IMR-90 (cell line): ENCODE measurements at regions not wholly inside any gene's neighbourhood (a gene's known extent, or its start where the extent isn't known, plus 50 kb on each side); places are given as distances from the start of the nearest gene placed in this dataset.

Source experiments
- CEBPB ChIP-seq: IDR thresholded peaks from 2 replicates; pipeline ENCODE4 v1.6.1; 2012; ENCODE audit warnings: low read depth, low read length, improper control_type of control experiment
- CHD1 ChIP-seq: IDR thresholded peaks from 2 replicates; pipeline ENCODE4 v1.6.1; 2012; ENCODE audit warnings: low read depth, low read length, improper control_type of control experiment
- FOS ChIP-seq: fragments of 150-350 bp; IDR thresholded peaks from 2 replicates; pipeline ENCODE4 v1.6.1; 2016; ENCODE audit warnings: low read depth, low read length
- POLR2A ChIP-seq: IDR thresholded peaks from 2 replicates; pipeline ENCODE4 v1.6.1; 2012; ENCODE audit warnings: mild to moderate bottlenecking, low read depth, low read length
- RAD21 ChIP-seq: IDR thresholded peaks from 2 replicates; pipeline ENCODE4 v1.6.1; 2012; ENCODE audit warnings: low read length, improper control_type of control experiment
- SMC3 ChIP-seq: fragments of 150-350 bp; IDR thresholded peaks from 2 replicates; pipeline ENCODE4 v1.6.1; 2016; ENCODE audit warnings: low read depth, mild to moderate bottlenecking, antibody characterized with exemption, low read length, moderate library complexity
- TF ChIP-seq, protein P1 (sequence below): conservative IDR thresholded peaks from 2 replicates; pipeline ENCODE4 v1.5.1; 2012; ENCODE audit warnings: mild to moderate bottlenecking, low read depth, low read length, improper control_type of control experiment

GRCh38 chr3:161579395-161580126 is 83.0 kb downstream of the OTOL1 start:
- TF ChIP-seq POLR2A (no peak), SMC3 (no peak), CEBPB (no peak), CHD1 (no peak), RAD21 (no peak), FOS (no peak)
- TF ChIP-seq, protein P1, sequence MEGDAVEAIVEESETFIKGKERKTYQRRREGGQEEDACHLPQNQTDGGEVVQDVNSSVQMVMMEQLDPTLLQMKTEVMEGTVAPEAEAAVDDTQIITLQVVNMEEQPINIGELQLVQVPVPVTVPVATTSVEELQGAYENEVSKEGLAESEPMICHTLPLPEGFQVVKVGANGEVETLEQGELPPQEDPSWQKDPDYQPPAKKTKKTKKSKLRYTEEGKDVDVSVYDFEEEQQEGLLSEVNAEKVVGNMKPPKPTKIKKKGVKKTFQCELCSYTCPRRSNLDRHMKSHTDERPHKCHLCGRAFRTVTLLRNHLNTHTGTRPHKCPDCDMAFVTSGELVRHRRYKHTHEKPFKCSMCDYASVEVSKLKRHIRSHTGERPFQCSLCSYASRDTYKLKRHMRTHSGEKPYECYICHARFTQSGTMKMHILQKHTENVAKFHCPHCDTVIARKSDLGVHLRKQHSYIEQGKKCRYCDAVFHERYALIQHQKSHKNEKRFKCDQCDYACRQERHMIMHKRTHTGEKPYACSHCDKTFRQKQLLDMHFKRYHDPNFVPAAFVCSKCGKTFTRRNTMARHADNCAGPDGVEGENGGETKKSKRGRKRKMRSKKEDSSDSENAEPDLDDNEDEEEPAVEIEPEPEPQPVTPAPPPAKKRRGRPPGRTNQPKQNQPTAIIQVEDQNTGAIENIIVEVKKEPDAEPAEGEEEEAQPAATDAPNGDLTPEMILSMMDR = no peak
